Esophagus squamous epithelium (tissue), 4 donors: ENCODE measurements at regions not wholly inside any gene's neighbourhood (a gene's known extent, or its start where the extent isn't known, plus 50 kb on each side); places are given as distances from the start of the nearest gene placed in this dataset.

Experiments
- POLR2A ChIP-seq, 4 donors: fragments of 450-650 bp; IDR thresholded peaks; one replicate each; pipeline ENCODE4 v1.6.1; 2017; ENCODE audit warnings: antibody characterized with exemption in 4 of 4, mild to moderate bottlenecking in 4 of 4, moderate library complexity in 3 of 4
- TF ChIP-seq, protein P1 (sequence below), 6 experiments: fragments of 450-650 bp in 4 of 6; fragments of 200-600 bp in 2 of 6; sonication (generic) in 2 of 6; IDR thresholded peaks; one replicate each; pipeline ENCODE4 v1.5.1; 2016 to 2019; ENCODE audit warnings: antibody characterized with exemption in 6 of 6, mild to moderate bottlenecking in 4 of 6, moderate library complexity in 4 of 6

GRCh38 chr7:93810561-93810960 lies 80.0 kb downstream of the TFPI2 start:
- TF ChIP-seq POLR2A (IDR thresholded peaks at IDR 0.05), result no peak
- TF ChIP-seq, protein P1, sequence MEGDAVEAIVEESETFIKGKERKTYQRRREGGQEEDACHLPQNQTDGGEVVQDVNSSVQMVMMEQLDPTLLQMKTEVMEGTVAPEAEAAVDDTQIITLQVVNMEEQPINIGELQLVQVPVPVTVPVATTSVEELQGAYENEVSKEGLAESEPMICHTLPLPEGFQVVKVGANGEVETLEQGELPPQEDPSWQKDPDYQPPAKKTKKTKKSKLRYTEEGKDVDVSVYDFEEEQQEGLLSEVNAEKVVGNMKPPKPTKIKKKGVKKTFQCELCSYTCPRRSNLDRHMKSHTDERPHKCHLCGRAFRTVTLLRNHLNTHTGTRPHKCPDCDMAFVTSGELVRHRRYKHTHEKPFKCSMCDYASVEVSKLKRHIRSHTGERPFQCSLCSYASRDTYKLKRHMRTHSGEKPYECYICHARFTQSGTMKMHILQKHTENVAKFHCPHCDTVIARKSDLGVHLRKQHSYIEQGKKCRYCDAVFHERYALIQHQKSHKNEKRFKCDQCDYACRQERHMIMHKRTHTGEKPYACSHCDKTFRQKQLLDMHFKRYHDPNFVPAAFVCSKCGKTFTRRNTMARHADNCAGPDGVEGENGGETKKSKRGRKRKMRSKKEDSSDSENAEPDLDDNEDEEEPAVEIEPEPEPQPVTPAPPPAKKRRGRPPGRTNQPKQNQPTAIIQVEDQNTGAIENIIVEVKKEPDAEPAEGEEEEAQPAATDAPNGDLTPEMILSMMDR (IDR thresholded peaks at IDR 0.05), result no peak
